ENCODE measurements at regions not wholly inside any gene's neighbourhood (a gene's known extent, or its start where the extent isn't known, plus 50 kb on each side); places are given as distances from the start of the nearest gene placed in this dataset.

GRCh38 chr9:38313421-38313820, 79.1 kb upstream of the ALDH1B1 start:
- no peak for DNase-seq (ENCODE audit: low read depth in 2 of 2)

DNA sequence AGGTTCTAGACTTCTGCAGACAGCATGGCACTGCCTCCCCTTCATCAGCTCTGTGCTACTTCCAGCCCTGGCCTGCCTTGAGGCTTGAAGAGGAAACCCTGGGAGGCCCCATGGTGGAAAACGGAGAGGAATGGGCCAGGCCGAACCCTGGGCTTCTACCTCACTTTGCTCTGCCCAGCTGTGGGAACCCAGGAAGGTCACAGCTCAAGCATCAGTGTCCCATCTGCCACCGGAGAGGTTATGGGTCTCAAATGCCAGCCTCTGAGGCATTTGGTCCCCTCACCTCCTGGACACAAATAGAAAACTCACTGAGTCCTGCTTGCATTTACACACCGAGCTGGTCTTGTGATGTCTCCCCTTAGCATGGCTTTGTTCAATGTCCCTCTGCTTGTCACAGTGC, 80.1 kb upstream of the ALDH1B1 start:
- DNase-seq (ENCODE audit: low read depth in 2 of 2): no peak

DNA sequence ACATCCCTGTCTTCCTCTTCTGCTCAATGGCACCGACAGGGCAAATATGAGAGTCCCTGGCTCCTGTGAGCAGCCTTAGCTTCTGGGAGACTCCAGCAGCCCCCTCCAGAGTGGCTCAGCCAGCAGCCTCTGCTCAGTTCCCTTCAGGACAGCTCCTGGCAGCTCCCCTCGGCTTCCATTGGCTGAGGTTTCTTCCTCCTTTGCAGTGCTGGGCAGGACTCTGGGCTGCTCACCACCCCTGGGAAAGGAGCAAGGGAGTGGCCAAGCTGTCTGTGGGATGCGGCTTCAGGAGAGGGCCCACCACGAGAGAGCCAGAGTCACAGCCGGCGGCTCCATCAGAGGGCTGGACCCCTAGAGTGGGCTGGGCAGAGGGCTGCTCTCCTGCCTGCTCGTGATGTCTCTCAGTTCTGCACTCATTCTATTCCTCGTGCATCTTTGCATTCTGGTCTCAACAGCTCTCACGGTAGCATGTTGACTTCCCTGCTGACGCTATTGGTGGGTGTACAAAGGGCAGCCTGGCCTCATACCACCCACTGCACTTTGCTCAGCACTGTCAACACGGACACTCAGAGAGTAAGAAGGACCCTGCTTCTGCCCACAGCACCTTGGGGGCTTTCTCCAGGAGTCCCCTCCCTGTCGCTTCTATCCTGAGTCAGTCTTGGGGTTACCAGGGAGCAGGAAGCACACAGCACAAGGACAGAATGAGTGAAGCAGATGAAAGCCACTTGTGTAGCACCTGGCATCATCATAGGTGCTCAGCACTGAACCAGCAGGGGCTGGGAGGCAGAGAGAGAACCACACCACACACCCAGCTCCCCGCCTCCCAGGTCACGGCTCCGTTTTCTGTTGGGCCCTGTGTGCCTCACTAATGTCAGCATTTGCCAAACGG, 80.9 kb upstream of the ALDH1B1 start:
- DNase-seq (ENCODE audit: low read depth in 2 of 2): no peak

DNA sequence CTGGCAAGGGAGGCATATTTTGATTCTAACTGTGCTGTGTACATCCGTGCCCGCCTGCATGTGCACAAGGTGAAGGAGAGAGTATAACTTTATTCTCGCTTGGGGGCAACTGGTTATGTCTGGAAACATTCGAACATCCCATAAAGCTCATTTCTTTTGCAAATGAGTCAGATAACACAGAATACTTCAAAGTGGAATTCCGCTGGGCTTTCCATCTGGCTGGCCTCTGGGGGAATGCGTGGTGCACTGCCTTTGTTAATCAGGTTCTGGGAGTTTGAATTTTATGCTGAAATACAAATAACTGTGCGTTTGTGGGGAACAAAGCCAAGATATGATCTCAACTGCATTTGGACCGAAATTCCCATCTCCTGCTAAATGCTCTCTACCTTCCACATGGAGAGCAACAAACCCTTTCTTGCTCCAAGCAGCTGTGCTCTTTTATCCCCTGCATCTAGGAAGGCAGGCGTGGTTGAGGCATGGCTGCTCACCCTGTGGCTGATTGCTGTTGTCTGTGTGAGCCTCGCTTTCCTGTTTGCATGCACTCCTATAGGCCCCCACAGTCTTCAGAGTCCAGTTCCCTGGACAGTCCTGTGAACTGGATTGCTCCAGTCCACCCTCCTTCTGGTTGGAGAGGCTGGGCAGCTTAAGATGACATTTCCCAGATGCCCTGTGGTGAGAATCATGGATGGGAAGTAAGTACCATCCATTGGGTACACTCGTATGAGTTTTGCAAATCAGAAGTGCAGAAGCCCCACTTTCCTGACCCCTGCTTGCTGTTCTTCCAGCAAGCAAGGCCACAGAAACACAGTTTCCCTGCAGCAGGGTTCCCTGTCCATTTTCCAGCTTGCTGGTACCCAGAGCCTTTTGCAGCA, 82.9 kb upstream of the ALDH1B1 start:
- no peak for DNase-seq (ENCODE audit: low read depth in 2 of 2)

GRCh38 chr9:38308136-38308535, 84.4 kb upstream of the ALDH1B1 start:
- no peak for DNase-seq (ENCODE audit: low read depth in 2 of 2)

- DNase-seq (ENCODE audit: low read depth in 2 of 2): no peak
Measured at GRCh38 chr9:38306899-38307298, 85.6 kb upstream of the ALDH1B1 start.

GRCh38 chr9:38305582-38305981, 86.9 kb upstream of the ALDH1B1 start:
- no peak for DNase-seq (ENCODE audit: low read depth in 2 of 2)

GRCh38 chr9:38301376-38302106, 91.0 kb upstream of the ALDH1B1 start:
- no peak for DNase-seq (ENCODE audit: low read depth in 2 of 2)

DNA sequence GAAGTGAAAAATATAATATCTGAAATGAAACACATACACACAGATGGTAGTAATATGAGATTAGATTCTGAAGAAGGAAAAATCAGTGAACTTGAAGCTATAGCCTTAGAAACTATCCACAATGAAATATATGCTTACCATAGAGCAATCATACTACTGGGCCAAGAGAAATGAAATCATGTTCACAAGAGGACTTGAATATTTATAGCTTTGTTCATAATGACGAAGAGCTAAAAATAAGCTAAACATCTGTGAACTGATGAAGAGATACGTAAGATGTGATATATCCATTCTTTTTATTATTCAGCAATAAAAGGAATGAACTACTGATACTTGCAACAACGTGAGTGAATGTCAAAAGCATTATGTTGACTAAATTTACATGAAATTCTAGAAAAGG, 92.6 kb upstream of the ALDH1B1 start:
- DNase-seq (ENCODE audit: low read depth in 2 of 2): no peak

GRCh38 chr9:38298904-38299303, 93.6 kb upstream of the ALDH1B1 start:
- DNase-seq (ENCODE audit: low read depth in 2 of 2): no peak

DNA sequence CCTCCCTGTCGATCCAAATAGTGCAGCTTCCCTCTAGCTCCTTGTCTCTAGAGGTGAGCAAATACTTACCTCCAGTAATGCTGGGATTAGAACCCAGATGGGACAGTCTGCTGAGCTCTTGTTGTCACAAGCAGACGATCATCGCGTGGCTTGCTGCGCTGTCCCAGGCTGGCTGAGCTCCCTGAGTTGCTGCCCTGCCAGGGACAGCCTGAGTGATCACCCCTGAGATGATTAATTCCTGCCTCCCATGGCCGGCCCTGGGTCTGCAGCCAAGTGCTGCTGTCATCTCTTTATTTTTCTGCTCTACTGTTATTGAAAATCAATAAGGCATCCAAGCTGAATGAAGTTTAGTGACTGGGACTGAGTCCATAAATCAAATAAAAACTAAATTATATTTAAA, 94.0 kb upstream of the ALDH1B1 start:
- DNase-seq (ENCODE audit: low read depth in 2 of 2): no peak

- no peak for DNase-seq (ENCODE audit: low read depth in 2 of 2)
Measured at GRCh38 chr9:38296807-38297206, 95.7 kb upstream of the ALDH1B1 start.

DNA sequence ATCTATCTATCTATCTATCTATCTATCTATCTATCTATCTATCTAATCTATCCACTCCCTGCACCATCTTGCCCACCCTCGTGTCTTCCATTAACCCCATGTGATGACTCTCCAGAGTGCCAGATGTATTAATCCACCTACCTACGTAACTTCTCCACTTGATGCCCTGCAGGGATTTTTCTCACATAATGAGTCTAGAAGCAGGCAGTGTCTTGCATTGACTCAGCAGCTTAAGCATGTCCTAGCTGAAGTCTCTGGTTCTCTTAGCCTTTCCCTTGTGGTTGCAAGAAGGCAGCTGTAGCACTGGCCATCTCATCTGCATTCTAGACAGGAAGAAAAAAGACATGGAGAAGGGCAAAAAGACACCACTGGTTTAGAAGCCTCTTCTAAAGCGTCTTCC, 96.7 kb upstream of the ALDH1B1 start:
- DNase-seq (ENCODE audit: low read depth in 2 of 2): no peak

DNA sequence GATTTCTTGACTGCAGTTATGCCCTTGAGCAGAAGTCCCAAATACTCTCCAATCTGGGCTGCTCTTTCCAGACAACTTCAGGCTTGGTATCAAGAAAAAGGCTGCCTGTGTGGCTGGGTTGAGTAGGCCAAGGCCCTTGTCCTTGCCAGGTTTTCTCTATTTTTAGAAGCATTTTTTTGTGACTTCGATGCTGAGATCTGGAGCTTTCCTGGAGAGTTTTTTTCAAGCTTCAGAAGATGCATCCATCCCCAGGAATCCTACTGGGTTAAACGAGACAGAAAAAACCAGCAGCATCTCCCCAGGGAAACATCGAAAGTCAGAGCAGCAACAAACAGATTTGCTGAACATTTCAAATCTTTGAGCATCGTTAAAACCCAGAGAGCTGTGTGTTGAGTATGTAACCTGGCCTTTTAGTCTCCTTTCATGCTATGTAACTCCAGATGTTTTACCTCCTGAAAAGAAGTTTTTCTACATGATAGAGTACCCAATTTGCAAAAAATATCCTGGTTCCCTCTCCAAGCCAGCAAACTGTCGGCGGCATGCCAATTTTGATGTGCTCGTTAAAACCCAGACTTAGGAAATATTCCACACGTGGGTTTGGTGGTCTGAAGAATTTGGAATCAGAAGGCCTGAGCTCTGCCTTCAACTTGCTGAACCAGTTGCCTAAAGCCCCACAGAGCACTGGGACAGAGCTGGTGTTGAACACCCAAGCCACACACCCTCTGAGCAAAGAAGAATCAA, 98.1 kb upstream of the ALDH1B1 start:
- no peak for DNase-seq (ENCODE audit: low read depth in 2 of 2)

DNA sequence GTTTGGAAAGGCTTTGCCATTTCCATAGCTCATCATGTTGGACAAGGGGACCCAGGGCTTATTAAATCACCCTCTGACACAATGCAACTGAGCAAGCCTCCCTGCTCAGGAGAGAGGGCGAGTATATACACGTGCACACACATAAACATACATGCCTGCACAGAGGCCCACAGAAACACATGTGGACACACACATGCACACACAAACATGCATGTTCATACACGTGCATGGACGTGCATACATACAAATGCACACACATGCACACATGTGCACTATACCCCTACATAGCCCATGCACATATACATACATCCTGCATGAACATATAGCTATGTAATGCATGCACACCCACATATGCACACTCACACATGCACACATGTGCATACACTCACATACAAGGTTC, 99.5 kb upstream of the ALDH1B1 start:
- DNase-seq (ENCODE audit: low read depth in 2 of 2): no peak

GRCh38 chr9:38292480-38292879, 100.0 kb upstream of the ALDH1B1 start:
- DNase-seq (ENCODE audit: low read depth in 2 of 2): no peak

DNA sequence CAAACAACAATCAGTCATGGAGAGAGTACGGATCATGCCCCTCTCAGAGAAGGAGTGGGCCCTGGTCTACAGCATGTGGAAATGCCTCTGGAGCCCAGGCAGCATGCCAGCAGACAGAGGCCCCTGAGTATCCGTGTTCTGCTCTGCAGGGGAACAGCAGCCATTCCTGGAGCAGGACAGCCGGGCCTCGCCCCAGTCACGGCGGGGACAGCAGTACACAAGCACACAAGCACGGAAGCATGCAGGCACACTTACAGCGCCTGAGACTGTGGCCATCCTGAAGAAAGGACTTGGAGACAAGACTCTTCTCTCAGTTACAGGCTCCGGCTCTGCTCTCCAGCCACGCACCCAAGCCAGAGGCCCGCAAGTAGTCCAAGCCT, 102.6 kb upstream of the ALDH1B1 start:
- no peak for DNase-seq (ENCODE audit: low read depth in 2 of 2)

GRCh38 chr9:38289236-38289865, 103.2 kb upstream of the ALDH1B1 start:
- DNase-seq (ENCODE audit: low read depth in 2 of 2): no peak

- no peak for DNase-seq (ENCODE audit: low read depth in 2 of 2)
Measured at GRCh38 chr9:38288502-38288901, 104.0 kb upstream of the ALDH1B1 start.

DNA sequence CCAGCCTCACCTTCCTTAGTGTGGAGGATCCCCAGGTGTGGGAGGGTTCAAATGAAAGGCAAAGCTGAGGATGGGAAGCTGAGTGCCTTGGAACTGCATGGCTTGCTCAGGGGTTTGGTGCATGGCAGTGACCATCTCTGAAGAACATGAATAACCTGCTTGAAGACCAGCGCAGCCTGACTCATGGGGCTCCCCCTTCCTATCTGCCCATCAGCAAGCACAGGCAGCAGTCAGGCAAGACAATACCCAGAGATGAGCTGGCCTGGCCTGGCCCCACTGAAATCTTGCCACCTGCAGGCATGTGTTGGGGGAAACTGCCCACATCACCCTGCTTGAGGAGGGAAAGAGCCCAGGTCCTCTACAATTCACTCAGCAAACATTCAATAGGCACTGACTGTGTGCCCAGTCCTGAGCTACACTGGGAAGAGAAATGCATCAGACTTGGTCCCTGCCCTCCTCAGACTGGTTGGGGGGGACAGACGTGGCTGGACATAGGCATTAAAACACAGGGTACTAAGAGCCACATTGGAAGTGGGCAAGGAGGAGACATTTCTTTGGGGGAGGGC, 105.0 kb upstream of the ALDH1B1 start:
- DNase-seq (ENCODE audit: low read depth in 2 of 2): no peak

GRCh38 chr9:38286766-38287165, 105.7 kb upstream of the ALDH1B1 start:
- DNase-seq (ENCODE audit: low read depth in 2 of 2): no peak

Measured in activated CD4-positive, alpha-beta T cell treated with anti-CD3 and anti-CD28 coated beads for 24 hours (primary cell).